ENCODE measurements at regions not wholly inside any gene's neighbourhood (a gene's known extent, or its start where the extent isn't known, plus 50 kb on each side); places are given as distances from the start of the nearest gene placed in this dataset.

GRCh38 chr6:104281370-104281769, 578.3 kb downstream of the HACE1 start:
- Histone ChIP-seq H3K9me3 (replicated peaks; ENCODE audit: control insufficient read depth, insufficient read depth, low read length) (no peaks in the 10 kb centered on the region), H3K9me1 (replicated peaks; ENCODE audit: control insufficient read depth, extremely low read depth, insufficient read depth, low read length) (no peaks in the 10 kb centered on the region), H3K27ac (ENCODE audit: insufficient read depth, low read depth, low read length) (no peak overlapping the region), H3K4me3 (replicated peaks in 1 of 3; ENCODE audit: insufficient read depth in 1 of 3, low read depth in 1 of 3, low read length in 3 of 3) (no peak overlapping the region), H3K9ac (replicated peaks; ENCODE audit: extremely low read depth, insufficient read depth, low read length) (no peak overlapping the region), H2AFZ (ENCODE audit: low read depth, low read length) (no peak overlapping the region), H3K27me3 (ENCODE audit: control insufficient read depth in 2 of 2, insufficient read depth in 2 of 2, low read length in 2 of 2) (no peaks in the 10 kb centered on the region), H3K4me1 (ENCODE audit: control insufficient read depth, extremely low read depth, insufficient read depth, low read length) (no peaks in the 10 kb centered on the region), H3K4me2 (ENCODE audit: insufficient read depth, low read length) (no peak overlapping the region), H4K20me1 (replicated peaks; ENCODE audit: control insufficient read depth, extremely low read depth, insufficient read depth, low read length) (no peaks in the 10 kb centered on the region), H3K36me3 (ENCODE audit: control insufficient read depth in 2 of 2, extremely low read depth in 1 of 2, insufficient read depth in 2 of 2, low read length in 2 of 2) (no peaks in the 10 kb centered on the region), H3K79me2 (ENCODE audit: control insufficient read depth, insufficient read depth, low read length) (no peaks in the 10 kb centered on the region)
- TF ChIP-seq MYC (IDR thresholded peaks at IDR 0.05; ENCODE audit: low read depth, low read length) (no peak), MAX (IDR thresholded peaks at IDR 0.05; ENCODE audit: insufficient read depth, insufficient read length) (no peak), POLR2A (IDR thresholded peaks at IDR 0.05; ENCODE audit: low read depth, low read length) (no peak), FOS (IDR thresholded peaks at IDR 0.05; ENCODE audit: borderline replicate concordance, insufficient read depth, low read length) (no peak), EZH2 (IDR thresholded peaks at IDR 0.05; ENCODE audit: borderline replicate concordance, low read depth, low read length, severe bottlenecking) (no peak)
- FAIRE-seq (no peak), DNase-seq (ENCODE audit: low read depth, low spot score) (no peak)
- POLR2A ChIA-PET = no interaction called here
- intact Hi-C loops (cut with micrococcal nuclease) (no loop called here), dilution Hi-C loops (cut with MboI; ENCODE audit: extremely low pct_ligation_motif_present, low sequenced_read_pairs) (no loop called here)
- no TSS peak for BruUV-seq (replicated peaks)
- CTCF ChIA-PET = no interaction called here

GRCh38 chr6:104268389-104268788, 591.3 kb downstream of the HACE1 start:
- H3K4me2 ChIP-seq (ENCODE audit: insufficient read depth, low read length) = no peak overlapping the region
- no peaks in the 10 kb centered on the region for H3K9me3 ChIP-seq (replicated peaks; ENCODE audit: control insufficient read depth, insufficient read depth, low read length)
- H4K20me1 ChIP-seq (replicated peaks; ENCODE audit: control insufficient read depth, extremely low read depth, insufficient read depth, low read length) = no peaks in the 10 kb centered on the region
- DNase-seq (ENCODE audit: low read depth, low spot score) (no peak), FAIRE-seq (no peak)
- no peak overlapping the region for H2AFZ ChIP-seq (ENCODE audit: low read depth, low read length)
- H3K79me2 ChIP-seq (ENCODE audit: control insufficient read depth, insufficient read depth, low read length) = no peaks in the 10 kb centered on the region
- no TSS peak for BruUV-seq (replicated peaks)
- no peak overlapping the region for H3K27ac ChIP-seq (ENCODE audit: insufficient read depth, low read depth, low read length)
- CTCF ChIA-PET = no interaction called here
- no peaks in the 10 kb centered on the region for H3K36me3 ChIP-seq (ENCODE audit: control insufficient read depth in 2 of 2, extremely low read depth in 1 of 2, insufficient read depth in 2 of 2, low read length in 2 of 2)
- TF ChIP-seq EZH2 (IDR thresholded peaks at IDR 0.05; ENCODE audit: borderline replicate concordance, low read depth, low read length, severe bottlenecking) (no peak), MAX (IDR thresholded peaks at IDR 0.05; ENCODE audit: insufficient read depth, insufficient read length) (no peak), JUN (IDR thresholded peaks at IDR 0.05; ENCODE audit: borderline replicate concordance, insufficient read depth, insufficient read length, low read depth) (no peak), GATA2 (IDR thresholded peaks at IDR 0.05; ENCODE audit: insufficient read depth, insufficient read length, low read depth, low read length) (no peak), FOS (IDR thresholded peaks at IDR 0.05; ENCODE audit: borderline replicate concordance, insufficient read depth, low read length) (no peak), CTCF (IDR thresholded peaks at IDR 0.05; ENCODE audit: extremely low read depth in 1 of 2, insufficient read depth in 1 of 2, low read depth in 1 of 2, low read length in 2 of 2) (no peak), POLR2A (IDR thresholded peaks at IDR 0.05; ENCODE audit: low read depth, low read length) (no peak), POLR2AphosphoS5 (IDR thresholded peaks at IDR 0.05; ENCODE audit: insufficient read depth, low read depth, low read length) (no peak), MYC (IDR thresholded peaks at IDR 0.05; ENCODE audit: low read depth, low read length) (no peak)
- H3K4me1 ChIP-seq (ENCODE audit: control insufficient read depth, extremely low read depth, insufficient read depth, low read length) = no peaks in the 10 kb centered on the region
- H3K27me3 ChIP-seq (ENCODE audit: control insufficient read depth in 2 of 2, insufficient read depth in 2 of 2, low read length in 2 of 2) = no peaks in the 10 kb centered on the region
- dilution Hi-C loops (cut with MboI; ENCODE audit: extremely low pct_ligation_motif_present, low sequenced_read_pairs) (no loop called here), intact Hi-C loops (cut with micrococcal nuclease) (no loop called here)
- H3K9ac ChIP-seq (replicated peaks; ENCODE audit: extremely low read depth, insufficient read depth, low read length) = no peak overlapping the region
- no peak overlapping the region for H3K4me3 ChIP-seq (replicated peaks in 1 of 3; ENCODE audit: insufficient read depth in 1 of 3, low read depth in 1 of 3, low read length in 3 of 3)
- no peaks in the 10 kb centered on the region for H3K9me1 ChIP-seq (replicated peaks; ENCODE audit: control insufficient read depth, extremely low read depth, insufficient read depth, low read length)
- POLR2A ChIA-PET = no interaction called here

Measured in endothelial cell of umbilical vein (primary cell).